T follicular helper cell (primary cell): ENCODE measurements at regions not wholly inside any gene's neighbourhood (a gene's known extent, or its start where the extent isn't known, plus 50 kb on each side); places are given as distances from the start of the nearest gene placed in this dataset.
"Not testable (repeated sequence)": the region's sequence is repeated elsewhere in the genome, so short reads cannot be mapped to it uniquely, and the experiment has no call there.

Experiments used
- DNase-seq: peaks from one replicate; pipeline ENCODE4 v3.0.0-alpha.2; 2020; ENCODE audit warnings: low read depth

GRCh38 chr2:100741880-100742276, 78.1 kb upstream of the NPAS2 start:
- DNase-seq, result no peak

DNA sequence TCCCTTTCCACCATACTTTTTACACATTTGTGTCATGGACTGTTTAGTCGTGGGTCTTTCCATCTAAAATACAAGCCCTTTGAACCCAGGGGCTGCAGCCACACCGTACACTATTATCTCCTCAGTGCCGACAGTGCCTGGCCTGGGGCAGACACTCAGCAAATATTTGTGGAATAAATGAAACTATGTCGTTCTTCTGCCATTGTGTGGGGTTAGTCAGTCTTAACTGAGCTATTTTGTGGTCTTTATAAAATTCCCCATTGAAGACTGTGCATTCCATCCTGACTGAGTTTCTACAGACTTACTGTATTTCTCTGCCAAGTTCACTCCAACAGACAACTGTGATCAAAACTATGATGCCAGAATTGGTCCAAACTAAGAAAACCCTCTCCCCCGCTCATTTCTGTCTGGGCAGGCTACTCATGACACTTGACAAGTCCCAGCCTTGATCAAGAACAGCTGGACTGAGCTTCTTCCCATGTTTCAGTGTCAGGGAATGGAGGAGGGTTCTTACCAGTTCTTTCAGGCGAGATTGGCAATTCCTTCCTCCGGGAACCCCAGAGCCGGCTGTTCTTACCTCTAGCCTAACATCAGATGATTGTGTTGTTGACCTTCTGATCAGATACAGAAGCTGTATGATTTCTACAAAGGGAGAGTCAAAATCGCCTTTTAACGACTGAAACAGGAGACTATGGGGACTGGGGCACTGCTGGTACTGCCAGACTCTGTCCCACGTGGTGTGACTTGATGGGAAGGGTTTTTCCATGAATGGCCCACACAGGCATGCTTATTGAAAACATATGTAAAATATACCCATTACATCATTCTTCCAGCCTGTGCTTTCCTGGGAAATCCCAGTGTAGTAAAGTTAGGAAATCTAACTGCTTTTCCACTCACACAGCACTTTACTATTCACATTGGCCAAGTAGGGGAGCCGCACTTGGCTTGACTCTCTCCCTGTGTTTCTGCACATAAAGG, 77.4 kb upstream of the NPAS2 start:
- DNase-seq, result no peak

DNA sequence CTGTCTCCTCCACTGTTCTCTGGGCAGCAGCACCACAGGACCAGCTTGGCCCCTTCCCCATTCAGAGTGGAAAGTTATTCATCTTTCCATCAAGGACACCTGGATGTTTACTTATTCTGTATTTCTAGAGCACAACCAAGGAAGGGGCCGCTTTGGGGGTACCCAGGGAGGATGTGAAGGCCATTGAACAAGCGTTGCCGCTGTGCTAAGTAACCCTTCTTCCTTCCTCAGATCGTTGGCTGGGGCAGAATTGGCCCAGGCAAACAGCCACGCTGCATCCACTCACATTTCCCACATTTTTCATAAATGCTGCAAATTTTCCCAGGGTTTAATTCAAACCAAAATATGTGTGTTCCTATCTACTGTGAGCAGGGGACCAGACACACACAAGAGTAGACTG, 76.2 kb upstream of the NPAS2 start:
- DNase-seq, result no peak

DNA sequence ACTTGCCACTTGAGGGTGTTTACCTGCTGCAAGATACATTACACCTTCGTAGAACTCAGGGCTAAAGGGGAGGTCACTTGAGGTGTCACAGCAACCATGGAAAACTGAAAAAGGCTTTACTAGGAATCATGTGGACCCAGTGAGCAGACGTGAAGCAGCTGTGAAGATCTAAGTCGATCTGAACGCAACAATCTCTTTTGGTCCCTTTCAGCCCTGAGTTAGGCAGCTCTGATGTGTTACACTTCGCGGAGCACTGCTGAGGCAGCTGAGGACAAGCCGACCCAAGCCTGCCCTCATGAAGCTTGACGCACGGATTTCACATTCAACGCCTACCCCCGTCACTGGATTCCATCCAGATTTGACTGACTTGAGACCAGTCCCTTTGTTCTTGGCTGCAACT, 75.8 kb upstream of the NPAS2 start:
- no peak for DNase-seq

- DNase-seq, result no peak
These were observed 75.3 kb upstream of the NPAS2 start for GRCh38 chr2:100744589-100744988.

- DNase-seq, result no peak
These were observed 74.3 kb upstream of the NPAS2 start for GRCh38 chr2:100745604-100746003.

- no peak for DNase-seq
These were observed 72.4 kb upstream of the NPAS2 start for GRCh38 chr2:100747551-100747950.

GRCh38 chr2:100747996-100748615, 71.8 kb upstream of the NPAS2 start:
- DNase-seq, result no peak

DNA sequence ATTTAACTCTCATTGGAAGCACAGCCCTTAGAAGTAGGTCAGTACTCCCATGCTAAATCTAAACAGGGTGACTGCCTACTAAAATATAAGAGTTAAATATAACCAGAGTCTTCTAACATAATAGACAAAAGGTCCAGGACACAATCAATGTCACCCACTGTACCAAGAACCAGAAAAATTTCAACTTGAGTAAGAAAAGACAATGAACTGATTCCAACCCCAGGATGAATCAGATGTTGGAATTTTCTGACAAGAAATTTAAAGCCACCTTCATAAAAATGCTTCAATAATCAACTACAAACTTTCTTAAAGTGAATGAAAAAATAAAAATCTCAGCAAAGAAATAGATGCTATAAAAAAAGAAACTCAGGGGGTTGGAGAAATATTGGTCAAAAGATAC, 71.3 kb upstream of the NPAS2 start:
- no peak for DNase-seq

DNA sequence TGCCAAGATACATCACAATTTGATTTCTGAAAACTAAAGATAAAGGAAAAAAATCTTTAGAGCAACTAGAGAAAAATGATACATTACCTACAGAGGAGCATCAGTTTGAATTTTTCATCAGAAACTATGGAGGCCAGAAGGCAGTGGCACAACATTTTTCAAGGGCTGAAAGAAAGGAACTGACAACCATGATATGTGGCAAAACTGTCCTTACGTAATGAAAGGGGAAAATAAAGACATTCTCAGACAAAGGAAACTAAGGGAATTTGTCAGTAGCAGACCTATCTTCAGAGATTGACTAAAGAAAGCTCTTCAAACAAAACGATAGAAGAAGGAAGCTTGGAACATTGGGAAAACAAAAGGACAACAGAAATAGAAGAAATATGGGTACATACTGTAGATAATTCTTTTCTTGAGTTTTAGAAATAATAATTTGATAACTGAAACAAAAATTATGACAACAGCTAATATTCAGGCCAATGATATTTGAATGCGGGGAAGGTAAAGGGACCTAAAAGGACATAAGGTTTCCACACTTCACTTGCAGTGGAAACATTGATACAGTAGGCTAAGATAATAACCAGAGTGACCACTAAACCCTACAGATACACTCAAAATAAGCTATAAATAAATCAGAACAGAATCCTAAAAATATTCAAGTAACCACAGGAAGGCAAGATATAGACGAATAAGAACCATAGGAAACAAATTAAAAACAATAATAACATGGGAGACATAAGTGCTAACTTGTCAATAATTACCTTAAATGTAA, 70.0 kb upstream of the NPAS2 start:
- DNase-seq, result no peak

- not testable (repeated sequence) for DNase-seq
These were observed 67.9 kb upstream of the NPAS2 start for GRCh38 chr2:100751871-100752625.

GRCh38 chr2:100752628-100753333, 67.2 kb upstream of the NPAS2 start:
- no peak for DNase-seq

GRCh38 chr2:100753444-100753843, 66.5 kb upstream of the NPAS2 start:
- no peak for DNase-seq

- DNase-seq, result no peak
These were observed 66.1 kb upstream of the NPAS2 start for GRCh38 chr2:100753881-100754280.

GRCh38 chr2:100754951-100755350, 65.0 kb upstream of the NPAS2 start:
- no peak for DNase-seq

DNA sequence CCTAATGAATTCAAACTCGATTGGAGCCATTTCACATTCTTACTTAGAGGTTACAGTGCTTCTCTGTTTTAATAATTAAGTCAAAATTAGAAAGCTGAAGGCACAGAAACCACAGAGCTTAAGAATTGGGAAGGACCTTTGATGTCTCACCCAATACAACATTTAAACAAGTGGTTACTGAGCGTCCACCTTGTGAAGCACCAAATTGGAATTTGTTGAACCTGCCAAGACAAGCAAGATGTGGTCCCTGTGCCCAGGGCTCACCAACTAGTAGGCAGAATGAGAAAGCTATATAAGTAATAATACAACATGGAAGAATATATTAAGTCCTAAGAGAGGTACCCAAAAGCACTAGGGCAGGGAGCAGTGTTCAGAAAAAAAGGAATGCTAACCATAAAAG, 64.5 kb upstream of the NPAS2 start:
- DNase-seq, result no peak

DNA sequence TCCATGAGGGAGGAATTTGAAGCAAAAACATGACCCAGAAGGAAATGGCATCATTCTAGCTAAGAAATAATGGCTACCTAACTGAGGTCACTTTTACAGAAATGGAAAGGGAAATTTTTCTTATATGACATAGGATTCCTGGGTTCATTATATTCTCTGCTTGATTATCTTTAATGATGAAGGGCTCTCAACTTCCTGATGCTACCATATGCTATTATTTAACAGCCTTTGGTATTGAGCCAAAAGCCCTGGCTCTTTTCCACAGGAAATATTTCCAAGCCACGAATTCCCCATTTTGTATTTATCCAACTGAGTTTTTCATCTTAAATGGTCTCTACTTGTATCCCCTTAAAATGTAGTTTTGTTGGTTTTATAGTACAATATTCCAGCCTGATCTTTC, 63.2 kb upstream of the NPAS2 start:
- no peak for DNase-seq

GRCh38 chr2:100757621-100758394, 62.1 kb upstream of the NPAS2 start:
- no peak for DNase-seq

DNA sequence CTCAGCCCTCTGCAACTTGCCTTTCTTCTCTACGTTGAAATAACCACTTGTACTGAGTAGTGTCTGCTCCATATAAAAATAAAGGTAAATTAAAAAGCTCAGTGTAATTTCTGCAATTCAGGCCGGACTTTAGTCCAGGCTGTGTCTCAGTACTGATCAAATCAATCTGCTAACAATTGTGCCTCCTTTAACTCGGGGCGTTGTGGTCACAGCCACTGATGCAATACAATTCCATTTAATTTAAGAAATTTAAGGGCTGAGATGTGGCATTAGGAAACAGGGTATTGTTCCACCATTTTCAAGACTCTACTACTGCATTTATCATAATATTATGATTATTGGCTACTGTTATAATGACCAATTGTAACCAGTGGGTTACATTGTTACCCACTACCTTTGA, 60.0 kb upstream of the NPAS2 start:
- no peak for DNase-seq

- no peak for DNase-seq
These were observed 58.6 kb upstream of the NPAS2 start for GRCh38 chr2:100761365-100761764.
